ENCODE measurements at regions not wholly inside any gene's neighbourhood (a gene's known extent, or its start where the extent isn't known, plus 50 kb on each side); places are given as distances from the start of the nearest gene placed in this dataset.

GRCh38 chr9:13756943-13757342 is 477.5 kb upstream of the MPDZ start:
- H3K9ac ChIP-seq (ENCODE audit: control insufficient read depth, extremely low read depth, insufficient read depth, low read length): no peak overlapping the region
- no peak overlapping the region for H3K4me2 ChIP-seq (ENCODE audit: control insufficient read depth, extremely low read depth, insufficient read depth, low read depth, low read length)
- no peaks in the 10 kb centered on the region for H4K20me1 ChIP-seq (ENCODE audit: control insufficient read depth, extremely low read depth, insufficient read depth, low read length)
- H3K79me2 ChIP-seq (ENCODE audit: control insufficient read depth, insufficient read depth, low read length): no peaks in the 10 kb centered on the region
- no peak overlapping the region for H2AFZ ChIP-seq (ENCODE audit: control insufficient read depth, low read length)
- H3K4me1 ChIP-seq (ENCODE audit: control insufficient read depth, extremely low read depth, insufficient read depth, low read length): no peaks in the 10 kb centered on the region
- dilution Hi-C loops (cut with MboI; ENCODE audit: extremely low pct_ligation_motif_present, low sequenced_read_pairs): no loop called here
- no peak overlapping the region for H3K27ac ChIP-seq (ENCODE audit: control insufficient read depth, insufficient read depth, low read length)
- no peak for DNase-seq (ENCODE audit: low read depth, low spot score)
- H3K9me3 ChIP-seq (ENCODE audit: control insufficient read depth, low read depth, low read length): no peaks in the 10 kb centered on the region
- no peak for FAIRE-seq
- H3K4me3 ChIP-seq (ENCODE audit: control insufficient read depth in 2 of 3, extremely low read depth in 1 of 3, insufficient read depth in 2 of 3, low read depth in 1 of 3, low read length in 3 of 3): no peak overlapping the region
- no peak for TF ChIP-seq EZH2 (IDR thresholded peaks at IDR 0.05; ENCODE audit: low read length)
- no peak for TF ChIP-seq CTCF (optimal IDR thresholded peaks at IDR 0.05 in 1 of 3, IDR thresholded peaks at IDR 0.05 in 1 of 3, conservative IDR thresholded peaks at IDR 0.05 in 1 of 3; ENCODE audit: extremely low read depth in 1 of 3, insufficient read depth in 2 of 3, low read length in 3 of 3)
- no peaks in the 10 kb centered on the region for H3K27me3 ChIP-seq (ENCODE audit: control insufficient read depth, extremely low read depth, insufficient read depth, low read length)
- H3K9me1 ChIP-seq (ENCODE audit: control insufficient read depth, extremely low read depth, insufficient read depth, low read length): no peaks in the 10 kb centered on the region
- no peaks in the 10 kb centered on the region for H3K36me3 ChIP-seq (ENCODE audit: control insufficient read depth in 2 of 2, extremely low read depth in 1 of 2, insufficient read depth in 2 of 2, low read length in 2 of 2)

GRCh38 chr9:13755551-13755950 is 476.1 kb upstream of the MPDZ start:
- H3K27ac ChIP-seq (ENCODE audit: control insufficient read depth, insufficient read depth, low read length): no peak overlapping the region
- no peak for DNase-seq (ENCODE audit: low read depth, low spot score)
- no peaks in the 10 kb centered on the region for H3K27me3 ChIP-seq (ENCODE audit: control insufficient read depth, extremely low read depth, insufficient read depth, low read length)
- H3K79me2 ChIP-seq (ENCODE audit: control insufficient read depth, insufficient read depth, low read length): no peaks in the 10 kb centered on the region
- H3K4me1 ChIP-seq (ENCODE audit: control insufficient read depth, extremely low read depth, insufficient read depth, low read length): peaks cover 8% of the 10 kb centered on the region
- TF ChIP-seq CTCF (optimal IDR thresholded peaks at IDR 0.05 in 1 of 3, IDR thresholded peaks at IDR 0.05 in 1 of 3, conservative IDR thresholded peaks at IDR 0.05 in 1 of 3; ENCODE audit: extremely low read depth in 1 of 3, insufficient read depth in 2 of 3, low read length in 3 of 3) (peak in 1 of 3 experiments; percentile 35), EZH2 (IDR thresholded peaks at IDR 0.05; ENCODE audit: low read length) (no peak)
- no peaks in the 10 kb centered on the region for H3K9me3 ChIP-seq (ENCODE audit: control insufficient read depth, low read depth, low read length)
- no peaks in the 10 kb centered on the region for H3K9me1 ChIP-seq (ENCODE audit: control insufficient read depth, extremely low read depth, insufficient read depth, low read length)
- H3K36me3 ChIP-seq (ENCODE audit: control insufficient read depth in 2 of 2, extremely low read depth in 1 of 2, insufficient read depth in 2 of 2, low read length in 2 of 2): no peaks in the 10 kb centered on the region
- no peak for FAIRE-seq
- H3K4me2 ChIP-seq (ENCODE audit: control insufficient read depth, extremely low read depth, insufficient read depth, low read depth, low read length): no peak overlapping the region
- dilution Hi-C loops (cut with MboI; ENCODE audit: extremely low pct_ligation_motif_present, low sequenced_read_pairs): no loop called here
- no peaks in the 10 kb centered on the region for H4K20me1 ChIP-seq (ENCODE audit: control insufficient read depth, extremely low read depth, insufficient read depth, low read length)
- H2AFZ ChIP-seq (ENCODE audit: control insufficient read depth, low read length): no peak overlapping the region
- H3K4me3 ChIP-seq (ENCODE audit: control insufficient read depth in 2 of 3, extremely low read depth in 1 of 3, insufficient read depth in 2 of 3, low read depth in 1 of 3, low read length in 3 of 3): no peak overlapping the region
- no peak overlapping the region for H3K9ac ChIP-seq (ENCODE audit: control insufficient read depth, extremely low read depth, insufficient read depth, low read length)

Data from keratinocyte (primary cell).